ENCODE measurements at regions not wholly inside any gene's neighbourhood (a gene's known extent, or its start where the extent isn't known, plus 50 kb on each side); places are given as distances from the start of the nearest gene placed in this dataset.

GRCh38 chr16:60302676-60303075 lies 1568.6 kb upstream of the GOT2 start:
- no peaks in the 10 kb centered on the region for H3K79me2 ChIP-seq (replicated peaks; ENCODE audit: insufficient read depth, low read length)
- no peak overlapping the region for H3K4me3 ChIP-seq (ENCODE audit: low read length)
- H3K27ac ChIP-seq (ENCODE audit: low read length), result no peak overlapping the region
- no peaks in the 10 kb centered on the region for H3K36me3 ChIP-seq (ENCODE audit: insufficient read depth, low read length)
- no peaks in the 10 kb centered on the region for H3F3A ChIP-seq (ENCODE audit: insufficient read depth, low read length, poor library complexity, severe bottlenecking)
- no peaks in the 10 kb centered on the region for H3K9me2 ChIP-seq (ENCODE audit: insufficient read depth, low read length)
- H3K9ac ChIP-seq (ENCODE audit: low read length), result no peak overlapping the region
- H2AFZ ChIP-seq (ENCODE audit: low read depth, low read length), result no peak overlapping the region
- H3K27me3 ChIP-seq (ENCODE audit: insufficient read depth, low read depth, low read length), result no peaks in the 10 kb centered on the region
- H3K9me3 ChIP-seq (ENCODE audit: low read length), result no peaks in the 10 kb centered on the region
- no peaks in the 10 kb centered on the region for H4K20me1 ChIP-seq (ENCODE audit: insufficient read depth)
- no peak for TF ChIP-seq RAD21 (conservative IDR thresholded peaks at IDR 0.05)
- no peak for TF ChIP-seq TAF1 (IDR thresholded peaks at IDR 0.05; ENCODE audit: low read depth)
- no peak overlapping the region for H3K4me2 ChIP-seq (ENCODE audit: low read length)

- Histone ChIP-seq H3K9ac (ENCODE audit: low read length) (no peak overlapping the region), H3K4me2 (ENCODE audit: low read length) (no peak overlapping the region), H3K27ac (ENCODE audit: low read length) (no peak overlapping the region), H2AFZ (ENCODE audit: low read depth, low read length) (no peak overlapping the region), H4K20me1 (ENCODE audit: insufficient read depth) (no peaks in the 10 kb centered on the region), H3K9me3 (ENCODE audit: low read length) (no peaks in the 10 kb centered on the region), H3K9me2 (ENCODE audit: insufficient read depth, low read length) (no peaks in the 10 kb centered on the region), H3K79me2 (replicated peaks; ENCODE audit: insufficient read depth, low read length) (no peaks in the 10 kb centered on the region), H3K4me3 (ENCODE audit: low read length) (no peak overlapping the region), H3K36me3 (ENCODE audit: insufficient read depth, low read length) (no peaks in the 10 kb centered on the region), H3F3A (ENCODE audit: insufficient read depth, low read length, poor library complexity, severe bottlenecking) (no peaks in the 10 kb centered on the region), H3K27me3 (ENCODE audit: insufficient read depth, low read depth, low read length) (no peaks in the 10 kb centered on the region)
- TF ChIP-seq CTCF (IDR thresholded peaks at IDR 0.05; ENCODE audit: poor library complexity, severe bottlenecking) (no peak), REST (IDR thresholded peaks at IDR 0.05; ENCODE audit: borderline replicate concordance) (no peak), EP300 (conservative IDR thresholded peaks at IDR 0.05; ENCODE audit: poor library complexity, severe bottlenecking) (no peak), MXI1 (conservative IDR thresholded peaks at IDR 0.05; ENCODE audit: poor library complexity, severe bottlenecking) (no peak), SMC3 (conservative IDR thresholded peaks at IDR 0.05; ENCODE audit: poor library complexity) (no peak), TAF1 (IDR thresholded peaks at IDR 0.05; ENCODE audit: low read depth) (no peak)
These were observed 1568.1 kb upstream of the GOT2 start for GRCh38 chr16:60302261-60302660.

GRCh38 chr16:60299241-60299776 lies 1565.2 kb upstream of the GOT2 start:
- Histone ChIP-seq H3K9me3 (ENCODE audit: low read length) (no peaks in the 10 kb centered on the region), H3K9ac (ENCODE audit: low read length) (no peak overlapping the region), H3K79me2 (replicated peaks; ENCODE audit: insufficient read depth, low read length) (no peaks in the 10 kb centered on the region), H3K27me3 (ENCODE audit: insufficient read depth, low read depth, low read length) (no peaks in the 10 kb centered on the region), H4K20me1 (ENCODE audit: insufficient read depth) (no peaks in the 10 kb centered on the region), H3K4me3 (ENCODE audit: low read length) (no peak overlapping the region), H3K9me2 (ENCODE audit: insufficient read depth, low read length) (no peaks in the 10 kb centered on the region), H3F3A (ENCODE audit: insufficient read depth, low read length, poor library complexity, severe bottlenecking) (no peaks in the 10 kb centered on the region), H3K27ac (ENCODE audit: low read length) (peak overlapping the region; percentile 32), H3K36me3 (ENCODE audit: insufficient read depth, low read length) (no peaks in the 10 kb centered on the region), H2AFZ (ENCODE audit: low read depth, low read length) (no peak overlapping the region), H3K4me2 (ENCODE audit: low read length) (no peak overlapping the region)
- TF ChIP-seq MXI1 (conservative IDR thresholded peaks at IDR 0.05; ENCODE audit: poor library complexity, severe bottlenecking), result no peak
- TF ChIP-seq POLR2AphosphoS5 (IDR thresholded peaks at IDR 0.05), result peak; percentile 71
- no peak for TF ChIP-seq CTCF (IDR thresholded peaks at IDR 0.05; ENCODE audit: poor library complexity, severe bottlenecking)
- TF ChIP-seq EZH2 (IDR thresholded peaks at IDR 0.05; ENCODE audit: borderline replicate concordance, insufficient read depth, low read length, poor library complexity, severe bottlenecking), result no peak
- TF ChIP-seq REST (IDR thresholded peaks at IDR 0.05; ENCODE audit: borderline replicate concordance), result peak; percentile 95
- peak; percentile 97 for TF ChIP-seq EP300 (conservative IDR thresholded peaks at IDR 0.05; ENCODE audit: poor library complexity, severe bottlenecking)
- TF ChIP-seq SMC3 (conservative IDR thresholded peaks at IDR 0.05; ENCODE audit: poor library complexity), result peak; percentile 17

Data from neural cell (in vitro differentiated cells).